Colonic mucosa (tissue), 4 donors: ENCODE measurements at regions not wholly inside any gene's neighbourhood (a gene's known extent, or its start where the extent isn't known, plus 50 kb on each side); places are given as distances from the start of the nearest gene placed in this dataset.
"Not testable (repeated sequence)": the region's sequence is repeated elsewhere in the genome, so short reads cannot be mapped to it uniquely, and the experiment has no call there.

Experiments used
- DNase-seq: peaks from one replicate; pipeline ENCODE4 v3.0.0-alpha.2; 2020
- H3K27ac ChIP-seq: fragments of 200-600 bp; one replicate; pipeline ENCODE4 v1.8.0; 2021
- H3K27me3 ChIP-seq: fragments of 200-600 bp; one replicate; pipeline ENCODE4 v1.8.0; 2021
- H3K36me3 ChIP-seq: fragments of 200-600 bp; one replicate; pipeline ENCODE4 v1.8.0; 2021
- H3K4me1 ChIP-seq: fragments of 200-600 bp; one replicate; pipeline ENCODE4 v1.8.0; 2021; ENCODE audit warnings: mild to moderate bottlenecking
- H3K4me3 ChIP-seq: fragments of 200-600 bp; one replicate; pipeline ENCODE4 v1.8.0; 2021
- H3K9ac ChIP-seq, 2 donors: one replicate each; pipeline ENCODE4 v1.7.0; 2013; ENCODE audit warnings: control low read depth in 2 of 2, low read depth in 2 of 2, low read length in 2 of 2
- H3K9me3 ChIP-seq: fragments of 200-600 bp; one replicate; pipeline ENCODE4 v1.8.0; 2021
- CTCF ChIP-seq: fragments of 200-600 bp; IDR thresholded peaks from one replicate; pipeline ENCODE4 v1.8.0; 2022; ENCODE audit warnings: antibody characterized with exemption, mild to moderate bottlenecking
- intact Hi-C: fragments of 100-400 bp; cut with DNase I; formaldehyde crosslinking; loops from one replicate; pipeline ENCODE4 v1.14.1; 2022
- donor health status: healthy.
- donor health status: DM: no; HTN: no; CAD: no.
- donor health status: DM: no; HTN: no; CAD: no.

DNA sequence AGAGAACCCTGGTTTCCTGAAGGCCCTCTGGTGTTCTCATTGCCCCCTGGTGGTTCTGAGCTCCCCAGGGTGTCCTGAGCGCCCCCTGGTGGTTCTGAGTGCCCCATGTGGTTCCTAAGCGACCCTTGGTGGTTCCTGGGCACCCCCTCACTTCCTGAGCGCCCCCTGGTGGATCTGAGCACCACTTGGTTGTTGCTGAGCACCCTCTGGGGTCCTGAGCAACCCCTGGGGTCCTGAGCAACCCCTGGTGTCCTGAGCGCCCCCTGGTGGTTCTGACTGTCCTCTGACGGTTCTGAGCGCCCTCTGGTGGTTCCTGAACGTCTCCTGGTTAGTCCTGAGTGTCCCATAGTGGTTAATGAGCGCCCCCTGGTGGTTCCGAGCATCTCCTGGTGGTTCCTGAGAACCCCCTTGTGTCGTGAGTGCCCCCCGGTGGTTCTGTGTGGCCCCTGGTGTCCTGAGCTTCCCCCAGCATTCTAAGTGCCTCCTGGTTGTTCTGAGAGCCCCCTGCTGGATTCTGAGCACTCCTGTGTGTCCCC is 568.3 kb downstream of the TMEM121 start:
- H3K9me3 ChIP-seq, result no peaks in the 10 kb centered on the region
- no peaks in the 10 kb centered on the region for H3K36me3 ChIP-seq
- H3K4me1 ChIP-seq, result no peaks in the 10 kb centered on the region
- H3K27me3 ChIP-seq, result no peaks in the 10 kb centered on the region
- no peak overlapping the region for H3K9ac ChIP-seq
- H3K27ac ChIP-seq, result no peak overlapping the region
- no peak for DNase-seq
- no peak overlapping the region for H3K4me3 ChIP-seq
- TF ChIP-seq CTCF, result peak; percentile 18
- intact Hi-C loops, result no loop called here

DNA sequence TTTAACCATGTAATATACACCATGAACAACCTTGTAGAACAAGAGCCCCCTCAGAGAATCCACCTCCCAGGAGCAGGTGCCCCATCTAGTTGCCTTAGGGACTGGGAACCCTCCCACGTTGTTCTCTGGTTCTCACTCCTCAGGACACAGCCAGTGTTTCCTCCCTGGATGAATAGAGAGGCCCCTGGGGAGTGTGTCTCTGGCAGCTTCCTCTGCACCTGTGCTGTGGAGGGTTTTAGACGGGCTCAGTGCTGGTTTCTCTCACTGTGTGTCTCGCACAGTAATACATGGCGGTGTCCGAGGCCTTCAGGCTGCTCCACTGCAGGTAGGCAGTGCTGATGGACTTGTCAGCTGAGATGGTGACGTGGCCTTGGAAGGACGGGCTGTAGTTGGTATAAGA is 581.3 kb downstream of the TMEM121 start:
- Histone ChIP-seq H3K9me3 (no peaks in the 10 kb centered on the region), H3K4me1 (no peaks in the 10 kb centered on the region), H3K4me3 (no peak overlapping the region), H3K9ac (no peak overlapping the region), H3K27me3 (no peaks in the 10 kb centered on the region), H3K36me3 (no peaks in the 10 kb centered on the region), H3K27ac (no peak overlapping the region)
- intact Hi-C loops, result no loop called here
- no peak for TF ChIP-seq CTCF
- DNase-seq, result no peak

GRCh38 chr14:106109337-106109736 is 583.0 kb downstream of the TMEM121 start:
- no peak for DNase-seq

GRCh38 chr14:106115401-106115800 is 589.0 kb downstream of the TMEM121 start:
- no peak for TF ChIP-seq CTCF
- no peaks in the 10 kb centered on the region for H3K36me3 ChIP-seq
- no peaks in the 10 kb centered on the region for H3K27me3 ChIP-seq
- no peak overlapping the region for H3K4me3 ChIP-seq
- H3K4me1 ChIP-seq, result no peaks in the 10 kb centered on the region
- no peak for DNase-seq
- no peak overlapping the region for H3K27ac ChIP-seq
- no peak overlapping the region for H3K9ac ChIP-seq
- intact Hi-C loops, result no loop called here
- H3K9me3 ChIP-seq, result no peaks in the 10 kb centered on the region

More at GRCh38 chr14:106109337-106109736, 583.0 kb downstream of the TMEM121 start:
- no peak for TF ChIP-seq CTCF
- Histone ChIP-seq H3K27ac (no peak overlapping the region), H3K4me3 (no peak overlapping the region), H3K9ac (no peak overlapping the region), H3K4me1 (no peaks in the 10 kb centered on the region), H3K9me3 (no peaks in the 10 kb centered on the region), H3K36me3 (no peaks in the 10 kb centered on the region), H3K27me3 (no peaks in the 10 kb centered on the region)
- intact Hi-C loops, result no loop called here

GRCh38 chr14:106116339-106116930 is 590.1 kb downstream of the TMEM121 start:
- H3K9ac ChIP-seq, H3K4me3 ChIP-seq, H3K36me3 ChIP-seq, H3K9me3 ChIP-seq, intact Hi-C loops, H3K4me1 ChIP-seq, DNase-seq, H3K27me3 ChIP-seq, H3K27ac ChIP-seq: not testable (repeated sequence)
- TF ChIP-seq CTCF, result peak; percentile 60
